Type B pancreatic cell (in vitro differentiated cells): ENCODE measurements at regions not wholly inside any gene's neighbourhood (a gene's known extent, or its start where the extent isn't known, plus 50 kb on each side); places are given as distances from the start of the nearest gene placed in this dataset.

Experiments used
- DNase-seq: peaks from one replicate; pipeline ENCODE4 v3.0.0; 2021; ENCODE audit warnings: mixed read lengths; ENCODE audit not compliant: unreplicated experiment; ENCODE audit errors: extremely low spot score
- H3K27ac Mint-ChIP-seq: 2 replicates; pipeline ENCODE4 v1.8.0; 2021; ENCODE audit warnings: mild to moderate bottlenecking, mixed read lengths
- H3K27me3 Mint-ChIP-seq: 2 replicates; pipeline ENCODE4 v1.8.0; 2021; ENCODE audit warnings: mixed read lengths
- H3K36me3 Mint-ChIP-seq: 2 replicates; pipeline ENCODE4 v1.8.0; 2021; ENCODE audit warnings: mixed read lengths
- H3K4me1 Mint-ChIP-seq: one replicate; pipeline ENCODE4 v1.8.0; 2021; ENCODE audit warnings: mixed read lengths; ENCODE audit not compliant: unreplicated experiment
- H3K4me3 Mint-ChIP-seq: 2 replicates; pipeline ENCODE4 v1.8.0; 2021; ENCODE audit warnings: mild to moderate bottlenecking, mixed read lengths
- H3K9me3 Mint-ChIP-seq: 2 replicates; pipeline ENCODE4 v1.8.0; 2021; ENCODE audit warnings: mixed read lengths
- CTCF ChIP-seq: fragments of 200-600 bp; sonication (generic); conservative IDR thresholded peaks from 2 replicates; pipeline ENCODE4 v1.5.0; 2021; ENCODE audit warnings: antibody characterized with exemption, mild to moderate bottlenecking

GRCh38 chr4:183832776-183833450 is 72.2 kb upstream of the STOX2 start:
- no peaks in the 10 kb centered on the region for H3K9me3 Mint-ChIP-seq
- no peak overlapping the region for H3K27ac Mint-ChIP-seq
- no peaks in the 10 kb centered on the region for H3K27me3 Mint-ChIP-seq
- H3K36me3 Mint-ChIP-seq: no peaks in the 10 kb centered on the region
- H3K4me1 Mint-ChIP-seq: peaks cover 21% of the 10 kb centered on the region
- H3K4me3 Mint-ChIP-seq: no peak overlapping the region
- no peak for DNase-seq
- TF ChIP-seq CTCF: no peak

- Mint-ChIP-seq H3K4me1 (peaks cover 11% of the 10 kb centered on the region), H3K27me3 (no peaks in the 10 kb centered on the region), H3K36me3 (no peaks in the 10 kb centered on the region), H3K9me3 (no peaks in the 10 kb centered on the region), H3K4me3 (no peak overlapping the region), H3K27ac (no peak overlapping the region)
- no peak for TF ChIP-seq CTCF
- DNase-seq: no peak
These were observed 70.9 kb upstream of the STOX2 start for GRCh38 chr4:183834252-183834651.

GRCh38 chr4:183837222-183837621 is 67.9 kb upstream of the STOX2 start:
- Mint-ChIP-seq H3K9me3 (no peaks in the 10 kb centered on the region), H3K36me3 (no peaks in the 10 kb centered on the region), H3K27me3 (no peaks in the 10 kb centered on the region), H3K4me1 (peaks cover 9% of the 10 kb centered on the region), H3K4me3 (no peak overlapping the region), H3K27ac (no peak overlapping the region)
- no peak for TF ChIP-seq CTCF
- DNase-seq: no peak

GRCh38 chr4:183838987-183839712 is 66.0 kb upstream of the STOX2 start:
- peak; percentile 64 for TF ChIP-seq CTCF
- DNase-seq: no peak
- Mint-ChIP-seq H3K27me3 (no peaks in the 10 kb centered on the region), H3K4me1 (peaks cover 9% of the 10 kb centered on the region), H3K36me3 (no peaks in the 10 kb centered on the region), H3K9me3 (no peaks in the 10 kb centered on the region), H3K4me3 (no peak overlapping the region), H3K27ac (no peak overlapping the region)

GRCh38 chr4:183840311-183840710 is 64.8 kb upstream of the STOX2 start:
- Mint-ChIP-seq H3K27me3 (no peaks in the 10 kb centered on the region), H3K27ac (no peak overlapping the region), H3K9me3 (no peaks in the 10 kb centered on the region), H3K36me3 (no peaks in the 10 kb centered on the region), H3K4me1 (peaks cover 9% of the 10 kb centered on the region), H3K4me3 (no peak overlapping the region)
- peak; percentile 97 for TF ChIP-seq CTCF
- DNase-seq: no peak
